G401.6 (cell line): ENCODE measurements at regions not wholly inside any gene's neighbourhood (a gene's known extent, or its start where the extent isn't known, plus 50 kb on each side); places are given as distances from the start of the nearest gene placed in this dataset.

ENCODE experiments used
- FAIRE-seq: peaks from 2 replicates; lab custom pipeline; 2012; peaks lifted over from hg19 to GRCh38; lab: Jason Lieb, UNC

GRCh38 chr10:108411206-108411605 is 1246.7 kb upstream of the SORCS1 start:
- no peak for FAIRE-seq

- FAIRE-seq = no peak
Measured at GRCh38 chr10:108410236-108410635, 1245.7 kb upstream of the SORCS1 start.

- no peak for FAIRE-seq
Measured at GRCh38 chr10:108409306-108409705, 1244.8 kb upstream of the SORCS1 start.

DNA sequence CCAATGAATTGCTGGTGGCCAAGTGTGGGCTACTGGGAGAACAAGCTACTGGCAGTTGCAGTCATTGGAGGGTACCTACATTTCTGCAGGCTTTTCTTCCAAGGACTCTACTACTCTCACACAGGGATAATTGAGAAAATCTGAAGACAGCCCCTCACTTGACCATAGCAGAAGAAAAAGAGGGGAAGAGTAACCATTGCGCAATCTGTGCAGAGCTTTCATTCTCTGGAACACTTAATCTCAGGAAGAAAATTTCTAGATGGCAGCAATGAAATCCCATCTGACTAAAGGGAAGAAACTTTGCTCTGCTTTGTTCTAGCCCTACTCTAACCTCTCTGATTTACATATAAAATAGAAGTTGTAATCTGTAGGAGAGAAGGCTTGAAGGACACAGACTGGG is 1239.6 kb upstream of the SORCS1 start:
- FAIRE-seq = no peak

DNA sequence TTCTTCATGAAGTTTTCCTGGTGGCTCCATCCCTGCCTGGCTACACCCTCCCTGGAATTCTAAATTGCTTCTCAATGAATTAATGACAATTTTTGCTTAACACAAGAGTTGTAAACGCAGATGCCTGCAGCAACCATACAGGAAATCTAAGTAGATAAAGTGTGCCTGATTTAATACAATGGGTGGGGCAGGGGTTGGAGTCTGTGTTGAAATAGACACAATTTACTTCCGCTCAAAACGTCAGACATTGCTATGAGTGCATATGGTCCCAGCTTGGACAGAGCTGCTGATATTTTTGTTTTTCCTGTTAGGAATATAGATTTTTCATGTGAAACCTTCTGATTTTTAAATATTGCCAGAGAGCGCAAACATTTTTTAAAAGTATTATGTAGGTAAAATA is 1235.0 kb upstream of the SORCS1 start:
- FAIRE-seq = no peak

DNA sequence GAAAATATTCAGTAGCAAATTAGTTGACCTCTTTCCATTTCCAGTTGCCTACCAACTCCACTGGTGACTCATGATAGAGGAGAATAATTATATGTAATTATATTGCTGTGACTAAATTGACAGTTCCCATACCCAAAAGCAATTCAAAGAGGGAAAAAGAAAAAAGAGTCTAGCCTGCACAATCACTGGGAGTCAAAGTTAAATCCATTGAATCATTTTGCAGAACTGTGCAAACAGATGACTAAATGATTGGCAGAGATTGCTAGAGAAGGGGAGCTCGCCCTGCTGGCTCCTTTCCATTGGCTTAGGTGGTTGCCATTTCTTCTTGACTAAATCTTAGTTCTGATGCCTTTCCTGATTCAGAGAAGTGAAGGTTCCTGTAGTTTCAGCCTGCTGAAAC is 1228.6 kb upstream of the SORCS1 start:
- no peak for FAIRE-seq

GRCh38 chr10:108392286-108392685 is 1227.8 kb upstream of the SORCS1 start:
- FAIRE-seq = no peak

DNA sequence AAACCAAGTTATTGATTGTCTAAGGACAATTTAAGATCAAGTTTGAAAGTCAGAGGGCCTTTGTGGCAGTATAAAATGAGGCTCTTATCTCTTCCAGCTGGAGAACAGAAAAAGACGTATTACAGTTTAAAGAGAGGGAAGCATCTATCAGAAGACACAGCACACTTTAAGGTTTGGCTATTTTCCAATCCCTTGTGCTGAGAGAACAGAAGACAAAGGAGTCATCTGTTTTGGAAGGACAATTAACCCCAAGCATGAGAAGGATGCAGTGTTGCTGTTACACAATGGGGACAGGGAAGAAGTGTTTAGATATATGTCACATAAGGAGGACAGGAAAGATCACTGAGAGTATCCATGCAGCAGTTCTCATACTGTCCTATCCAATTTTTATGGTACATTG is 1224.2 kb upstream of the SORCS1 start:
- FAIRE-seq = no peak

DNA sequence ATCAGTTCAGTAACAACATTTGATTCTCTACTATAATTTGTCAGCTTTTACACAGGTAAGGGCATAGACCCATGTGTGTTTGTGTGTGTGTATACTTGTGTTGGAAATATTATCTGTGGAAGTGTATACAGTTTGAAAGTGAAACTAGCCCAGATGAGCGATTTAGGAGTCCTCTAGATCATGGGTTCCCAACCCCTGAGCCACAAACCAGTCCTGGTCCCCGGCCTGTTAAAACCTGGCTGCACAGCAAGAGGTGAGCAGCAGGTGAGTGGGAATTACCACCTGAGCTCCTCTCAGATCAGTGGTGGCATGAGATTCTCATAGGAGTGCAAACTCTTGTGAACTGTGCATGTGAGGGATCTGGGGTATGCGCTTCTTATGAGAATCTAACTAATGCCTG is 1221.5 kb upstream of the SORCS1 start:
- FAIRE-seq = no peak

GRCh38 chr10:108384378-108384777 is 1219.9 kb upstream of the SORCS1 start:
- FAIRE-seq = no peak

DNA sequence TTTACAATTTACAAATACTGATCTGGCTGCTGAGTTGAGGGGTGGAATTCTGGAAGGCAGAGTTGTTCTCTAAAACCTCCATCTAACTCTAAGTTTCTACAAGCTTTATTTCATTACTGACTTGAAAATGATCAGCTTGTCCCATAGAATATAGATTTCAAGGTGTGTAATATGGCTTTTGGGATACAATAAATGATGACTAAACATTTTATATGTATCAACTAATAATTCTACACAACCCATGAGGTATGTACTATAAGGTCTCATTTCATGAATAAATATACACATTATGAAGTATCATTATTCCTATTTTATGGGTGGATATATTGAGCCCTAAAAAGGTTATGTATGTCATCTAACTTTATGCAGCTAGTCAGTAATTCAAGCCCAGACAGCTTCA is 1214.3 kb upstream of the SORCS1 start:
- FAIRE-seq = no peak

DNA sequence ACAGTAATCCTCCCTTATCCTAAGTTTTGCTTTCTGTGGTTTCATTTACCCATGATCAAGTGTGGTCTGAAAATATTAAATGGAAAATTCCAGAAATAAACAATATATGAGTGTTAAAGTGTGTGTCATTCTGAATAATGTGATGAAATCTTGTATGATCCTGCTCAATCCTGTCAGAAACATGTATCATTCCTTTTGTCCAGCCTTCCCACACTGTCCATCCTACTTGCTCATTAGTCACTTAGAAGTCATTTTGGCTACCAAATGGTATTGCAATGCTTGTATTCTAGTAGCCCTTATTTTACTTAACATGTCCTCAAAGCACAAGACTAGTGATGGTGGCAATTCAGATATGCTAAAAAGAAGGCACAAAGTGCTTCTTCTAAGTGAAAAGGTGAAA is 1211.2 kb upstream of the SORCS1 start:
- FAIRE-seq = no peak

DNA sequence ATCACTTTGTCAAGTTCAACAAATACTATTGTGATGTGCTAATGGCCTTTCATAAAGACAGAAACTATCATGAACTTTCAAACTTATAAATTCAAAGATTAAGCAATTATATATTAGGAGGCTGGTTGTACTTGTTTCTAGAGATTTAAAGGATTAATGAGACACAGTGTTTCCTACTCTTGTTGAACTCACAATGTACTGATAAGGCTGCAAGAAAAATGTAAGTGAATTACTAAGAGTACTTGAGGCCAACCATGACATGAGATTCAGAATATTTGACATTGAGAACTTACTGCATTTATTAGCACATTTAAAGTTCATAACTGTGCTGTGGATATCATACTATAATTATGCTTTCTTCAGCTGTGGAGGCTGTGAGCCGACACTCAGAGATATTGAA is 1210.5 kb upstream of the SORCS1 start:
- no peak for FAIRE-seq

- no peak for FAIRE-seq
Measured at GRCh38 chr10:108365541-108365940, 1201.0 kb upstream of the SORCS1 start.

- no peak for FAIRE-seq
Measured at GRCh38 chr10:108363576-108363975, 1199.1 kb upstream of the SORCS1 start.

GRCh38 chr10:108362961-108363360 is 1198.5 kb upstream of the SORCS1 start:
- FAIRE-seq = no peak

GRCh38 chr10:108362296-108362695 is 1197.8 kb upstream of the SORCS1 start:
- FAIRE-seq = no peak

GRCh38 chr10:108360187-108360586 is 1195.7 kb upstream of the SORCS1 start:
- no peak for FAIRE-seq

DNA sequence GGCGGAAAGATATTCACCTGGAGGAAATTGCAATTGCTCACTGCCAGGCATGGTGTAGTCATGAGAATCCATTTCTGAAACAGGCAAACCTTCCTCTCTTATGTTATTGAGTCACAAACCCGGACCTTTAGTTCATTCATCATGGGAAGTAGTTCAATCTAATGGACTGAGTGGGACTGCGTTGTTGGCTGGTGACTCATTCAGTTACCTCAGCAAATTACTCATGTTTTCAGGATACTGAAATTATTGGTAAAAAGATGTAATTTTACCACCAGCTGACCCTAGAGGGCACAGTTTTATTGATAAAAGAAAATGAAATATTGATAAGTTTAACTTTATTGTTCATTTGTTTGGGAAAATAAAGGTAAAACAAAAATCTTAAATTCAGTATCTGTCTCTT is 1194.4 kb upstream of the SORCS1 start:
- FAIRE-seq = no peak

DNA sequence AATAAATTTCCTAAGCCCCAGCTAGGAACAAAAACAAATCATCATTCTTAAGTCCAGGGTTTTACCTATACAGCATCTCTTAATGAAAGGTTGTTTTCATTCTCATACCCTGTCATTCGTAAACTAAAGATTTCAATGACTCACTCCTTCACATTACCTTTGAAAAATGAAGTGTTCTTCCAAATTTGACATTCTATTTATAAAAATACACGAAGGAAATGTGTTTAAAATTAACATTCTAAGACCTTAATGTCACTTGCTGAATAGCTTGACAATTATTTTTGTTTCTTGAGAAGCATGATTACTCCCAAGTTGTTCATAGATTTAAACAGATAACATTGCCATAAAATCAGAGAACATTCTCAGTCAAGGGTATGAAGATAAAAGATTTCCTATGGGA is 1188.3 kb upstream of the SORCS1 start:
- no peak for FAIRE-seq

GRCh38 chr10:108348215-108348614 is 1183.7 kb upstream of the SORCS1 start:
- peak; percentile 34 for FAIRE-seq

DNA sequence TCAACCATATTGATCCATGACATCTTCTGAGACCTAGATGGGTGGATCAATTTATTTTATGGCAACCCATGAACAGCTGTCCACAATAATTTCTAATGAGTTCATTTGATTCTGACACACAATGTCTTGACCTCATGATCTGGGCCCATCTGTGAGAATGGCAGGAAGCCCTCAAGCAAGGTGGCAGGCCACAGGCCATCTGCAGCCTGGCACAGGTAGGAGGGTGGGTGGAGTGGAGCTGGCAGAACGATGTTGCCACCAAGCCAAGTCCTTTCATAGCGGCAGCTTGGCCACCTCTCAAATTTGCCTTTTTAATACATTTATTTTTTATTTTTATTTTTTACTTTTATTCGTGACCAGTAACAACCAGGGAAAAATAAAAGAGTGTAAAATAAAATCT is 1181.6 kb upstream of the SORCS1 start:
- no peak for FAIRE-seq

DNA sequence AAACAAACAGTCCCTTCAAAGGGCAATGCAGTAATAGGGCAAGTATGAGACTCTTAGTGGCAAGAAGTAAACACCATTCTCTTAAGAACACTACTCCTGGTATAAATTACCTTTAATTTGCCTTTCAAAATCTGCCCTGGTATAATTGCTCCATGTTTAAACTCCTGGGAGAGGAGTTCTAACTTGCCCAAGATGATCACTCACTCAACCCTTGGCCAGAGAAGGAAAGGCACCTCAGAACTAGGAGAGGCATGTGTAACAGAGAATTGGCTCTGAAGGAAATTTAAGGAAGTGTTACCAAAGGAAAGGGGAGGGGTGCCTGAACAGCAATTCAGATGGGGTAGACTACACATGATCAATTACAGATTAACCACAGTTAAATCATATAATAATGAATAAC is 1173.6 kb upstream of the SORCS1 start:
- FAIRE-seq = no peak

GRCh38 chr10:108336836-108337235 is 1172.3 kb upstream of the SORCS1 start:
- FAIRE-seq = no peak

GRCh38 chr10:108327706-108328105 is 1163.2 kb upstream of the SORCS1 start:
- FAIRE-seq = no peak
